IPS-18a (cell line): ENCODE measurements at regions not wholly inside any gene's neighbourhood (a gene's known extent, or its start where the extent isn't known, plus 50 kb on each side); places are given as distances from the start of the nearest gene placed in this dataset.

ENCODE experiments used
- H3K27ac ChIP-seq: one replicate; pipeline ENCODE4 v1.5.1; 2013; ENCODE audit warnings: low read length
- H3K27me3 ChIP-seq: one replicate; pipeline ENCODE4 v1.6.1; 2013; ENCODE audit warnings: mild to moderate bottlenecking, low read length; ENCODE audit not compliant: control insufficient read depth, insufficient read depth
- H3K36me3 ChIP-seq: one replicate; pipeline ENCODE4 v1.6.1; 2013; ENCODE audit warnings: low read depth, low read length; ENCODE audit not compliant: control insufficient read depth
- H3K4me1 ChIP-seq: one replicate; pipeline ENCODE4 v1.6.1; 2013; ENCODE audit warnings: low read depth, low read length; ENCODE audit not compliant: control insufficient read depth
- H3K4me3 ChIP-seq: one replicate; pipeline ENCODE4 v1.5.1; 2013; ENCODE audit warnings: low read length
- H3K9ac ChIP-seq: one replicate; pipeline ENCODE4 v1.6.1; 2013; ENCODE audit warnings: mild to moderate bottlenecking, low read length, moderate library complexity
- H3K9me3 ChIP-seq: one replicate; pipeline ENCODE4 v1.6.1; 2013; ENCODE audit warnings: low read depth, low read length; ENCODE audit not compliant: control insufficient read depth

DNA sequence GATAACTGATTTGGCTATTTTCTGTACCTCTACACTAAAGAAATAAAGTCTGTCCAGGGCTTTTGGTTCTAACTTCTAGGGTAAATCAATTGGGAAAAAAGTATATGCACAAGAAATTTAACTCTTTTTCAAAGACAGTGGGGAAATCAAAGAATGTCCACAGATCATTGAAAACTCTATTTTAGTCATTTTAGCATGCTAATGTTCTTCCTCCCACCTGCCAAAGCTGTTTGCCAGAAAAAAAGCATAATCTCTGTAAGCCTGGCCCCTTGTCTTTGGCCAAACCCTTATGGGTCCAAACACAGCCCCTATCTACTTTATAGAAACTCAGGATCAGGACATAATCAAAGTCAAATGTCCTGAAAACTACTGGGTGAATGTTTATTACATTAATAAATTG is 302.2 kb upstream of the ESRRG start:
- no peaks in the 10 kb centered on the region for H3K9me3 ChIP-seq
- no peak overlapping the region for H3K27ac ChIP-seq
- no peak overlapping the region for H3K9ac ChIP-seq
- H3K4me3 ChIP-seq = no peak overlapping the region
- no peaks in the 10 kb centered on the region for H3K36me3 ChIP-seq
- H3K4me1 ChIP-seq = no peaks in the 10 kb centered on the region
- no peaks in the 10 kb centered on the region for H3K27me3 ChIP-seq

DNA sequence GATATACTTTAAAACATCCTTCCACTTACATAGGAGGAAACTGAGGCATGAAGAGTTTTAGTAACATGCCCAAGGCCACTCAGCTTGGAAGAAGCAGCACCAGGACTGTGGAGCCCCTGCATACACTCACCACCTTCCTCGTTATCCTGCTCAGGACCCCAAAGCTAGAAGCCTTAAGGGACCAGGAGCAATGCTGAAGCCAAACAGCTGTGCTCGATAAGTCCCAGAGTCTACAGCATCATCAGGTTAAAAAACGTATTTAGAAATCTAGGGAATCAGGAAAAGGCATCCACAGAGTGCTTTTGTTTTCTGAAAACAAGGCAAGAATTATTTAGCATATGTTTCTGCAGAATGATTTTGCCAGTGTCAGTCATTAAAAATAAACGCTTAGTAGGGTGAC is 301.7 kb upstream of the ESRRG start:
- H3K27ac ChIP-seq = no peak overlapping the region
- H3K4me3 ChIP-seq = no peak overlapping the region
- no peaks in the 10 kb centered on the region for H3K36me3 ChIP-seq
- no peaks in the 10 kb centered on the region for H3K4me1 ChIP-seq
- H3K9me3 ChIP-seq = no peaks in the 10 kb centered on the region
- H3K27me3 ChIP-seq = no peaks in the 10 kb centered on the region
- no peak overlapping the region for H3K9ac ChIP-seq

DNA sequence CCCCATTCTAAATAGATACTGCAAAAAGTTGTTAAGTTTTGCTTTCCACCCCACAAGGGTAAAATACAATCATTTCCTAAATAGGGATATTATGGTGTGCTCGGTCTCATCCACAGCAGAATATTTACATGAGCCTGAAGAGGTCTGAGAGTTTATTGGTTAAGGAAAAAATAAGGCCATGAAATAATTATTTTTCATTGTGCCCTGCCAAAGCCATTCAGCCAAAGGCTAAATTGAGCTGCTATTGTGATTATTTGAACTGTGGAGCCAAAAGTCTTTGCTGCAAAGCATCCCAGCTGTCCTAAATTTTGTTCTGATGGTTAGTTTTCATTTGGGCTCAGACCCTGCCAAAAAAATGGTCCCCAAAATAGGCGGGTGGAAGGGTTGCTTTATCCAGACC is 298.7 kb upstream of the ESRRG start:
- Histone ChIP-seq H3K27ac (no peak overlapping the region), H3K9ac (no peak overlapping the region), H3K36me3 (no peaks in the 10 kb centered on the region), H3K4me1 (no peaks in the 10 kb centered on the region), H3K9me3 (no peaks in the 10 kb centered on the region), H3K27me3 (no peaks in the 10 kb centered on the region), H3K4me3 (no peak overlapping the region)

DNA sequence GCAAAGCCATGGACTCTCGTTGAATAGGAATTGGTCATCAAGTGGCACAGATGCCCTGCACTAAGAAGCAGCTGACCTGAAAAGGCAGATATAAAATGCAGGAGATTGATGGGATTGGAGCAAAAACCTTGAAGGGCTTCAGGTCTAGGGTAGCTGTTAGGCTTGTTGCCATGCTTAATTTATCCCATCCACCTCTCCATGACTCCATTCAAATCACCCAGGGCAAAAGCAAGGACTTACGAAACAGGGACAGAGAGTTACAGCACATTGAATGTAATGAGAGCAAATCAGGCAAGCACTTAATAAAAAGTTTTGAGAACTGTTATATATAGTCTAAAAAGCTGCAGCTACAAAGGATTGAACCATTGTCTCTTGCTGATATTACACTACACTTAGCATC is 298.2 kb upstream of the ESRRG start:
- H3K9ac ChIP-seq = no peak overlapping the region
- no peaks in the 10 kb centered on the region for H3K9me3 ChIP-seq
- no peaks in the 10 kb centered on the region for H3K27me3 ChIP-seq
- H3K36me3 ChIP-seq = no peaks in the 10 kb centered on the region
- H3K4me1 ChIP-seq = no peaks in the 10 kb centered on the region
- H3K27ac ChIP-seq = no peak overlapping the region
- H3K4me3 ChIP-seq = no peak overlapping the region

DNA sequence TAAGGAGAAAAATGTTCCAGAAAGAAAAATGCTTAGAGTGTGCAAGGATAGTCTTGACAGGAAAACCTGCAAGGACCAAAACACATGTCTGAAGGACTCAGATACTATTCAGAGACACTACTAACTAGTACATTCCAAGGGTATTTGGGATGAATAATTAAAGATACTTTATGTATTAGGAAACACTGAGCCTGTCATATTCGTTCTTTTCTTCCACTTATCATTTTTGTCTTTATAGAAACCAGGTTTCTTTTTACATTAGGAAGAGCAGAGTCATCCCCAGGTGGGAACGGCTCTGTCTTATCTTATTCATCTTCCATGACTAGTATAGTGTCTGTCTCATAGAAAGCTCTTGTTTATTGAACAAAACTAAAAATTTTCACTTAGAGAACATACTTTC is 296.2 kb upstream of the ESRRG start:
- H3K36me3 ChIP-seq = no peaks in the 10 kb centered on the region
- no peaks in the 10 kb centered on the region for H3K4me1 ChIP-seq
- no peaks in the 10 kb centered on the region for H3K9me3 ChIP-seq
- no peak overlapping the region for H3K4me3 ChIP-seq
- H3K9ac ChIP-seq = no peak overlapping the region
- H3K27ac ChIP-seq = no peak overlapping the region
- no peaks in the 10 kb centered on the region for H3K27me3 ChIP-seq

DNA sequence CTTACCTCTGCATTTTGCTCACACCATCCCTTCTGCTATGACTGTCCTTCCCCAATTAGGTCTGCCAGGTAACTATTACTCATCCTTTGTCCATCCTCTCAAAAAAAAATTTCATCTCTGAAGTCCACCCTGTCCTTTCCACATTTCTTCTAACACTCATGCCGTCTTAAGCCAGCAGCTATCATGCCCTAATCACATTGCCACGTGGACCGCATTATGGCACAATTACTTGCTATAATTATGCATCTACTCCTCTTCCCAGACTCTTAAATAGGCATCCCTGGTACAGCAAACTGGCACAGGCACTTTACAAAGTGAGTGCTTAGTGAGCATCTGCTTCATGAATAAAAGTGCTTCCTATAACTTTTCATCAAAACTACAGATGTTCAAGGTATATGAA is 295.4 kb upstream of the ESRRG start:
- no peak overlapping the region for H3K4me3 ChIP-seq
- H3K9ac ChIP-seq = no peak overlapping the region
- H3K9me3 ChIP-seq = no peaks in the 10 kb centered on the region
- no peaks in the 10 kb centered on the region for H3K4me1 ChIP-seq
- H3K27ac ChIP-seq = no peak overlapping the region
- H3K27me3 ChIP-seq = no peaks in the 10 kb centered on the region
- H3K36me3 ChIP-seq = no peaks in the 10 kb centered on the region

DNA sequence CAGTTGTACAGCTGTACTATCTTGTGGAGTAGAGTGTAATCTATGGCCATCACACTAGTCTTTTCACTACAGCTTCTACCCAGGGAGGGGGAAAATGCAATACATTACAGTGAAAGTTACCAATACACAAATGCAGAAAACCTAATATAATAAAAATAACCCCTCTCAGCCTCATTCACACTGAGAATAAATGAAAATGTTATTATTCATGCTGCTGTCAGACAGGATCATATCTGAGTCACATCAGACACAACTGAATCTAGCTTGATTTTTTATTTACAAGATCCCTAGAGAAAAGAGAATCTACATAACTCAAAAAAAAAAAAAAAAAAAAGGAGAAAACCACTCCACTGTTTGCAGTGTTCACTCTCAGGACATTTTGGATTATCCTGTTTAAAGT is 293.9 kb upstream of the ESRRG start:
- H3K36me3 ChIP-seq = no peaks in the 10 kb centered on the region
- no peaks in the 10 kb centered on the region for H3K4me1 ChIP-seq
- no peak overlapping the region for H3K4me3 ChIP-seq
- H3K27ac ChIP-seq = no peak overlapping the region
- H3K9ac ChIP-seq = no peak overlapping the region
- no peaks in the 10 kb centered on the region for H3K9me3 ChIP-seq
- no peaks in the 10 kb centered on the region for H3K27me3 ChIP-seq

DNA sequence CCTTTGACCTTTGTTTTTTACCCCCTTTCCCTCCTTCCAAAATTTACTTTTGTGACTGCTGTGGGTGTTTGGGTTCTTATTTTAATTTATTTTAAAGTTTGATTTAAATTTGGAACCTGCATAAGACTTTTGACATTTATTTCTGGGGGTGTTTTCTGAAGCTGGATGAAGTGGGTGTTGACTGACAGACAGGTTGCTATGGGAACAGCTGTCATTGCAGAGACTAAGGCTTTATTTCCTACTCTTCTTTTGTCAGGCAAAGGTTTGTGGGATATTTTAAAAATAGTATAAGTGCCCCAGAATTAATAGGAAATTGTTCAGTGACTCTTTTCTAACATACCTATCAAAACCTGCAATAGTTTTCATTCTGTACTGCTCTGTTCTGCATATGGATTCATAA is 290.8 kb upstream of the ESRRG start:
- Histone ChIP-seq H3K4me1 (no peaks in the 10 kb centered on the region), H3K9me3 (no peaks in the 10 kb centered on the region), H3K36me3 (no peaks in the 10 kb centered on the region)

DNA sequence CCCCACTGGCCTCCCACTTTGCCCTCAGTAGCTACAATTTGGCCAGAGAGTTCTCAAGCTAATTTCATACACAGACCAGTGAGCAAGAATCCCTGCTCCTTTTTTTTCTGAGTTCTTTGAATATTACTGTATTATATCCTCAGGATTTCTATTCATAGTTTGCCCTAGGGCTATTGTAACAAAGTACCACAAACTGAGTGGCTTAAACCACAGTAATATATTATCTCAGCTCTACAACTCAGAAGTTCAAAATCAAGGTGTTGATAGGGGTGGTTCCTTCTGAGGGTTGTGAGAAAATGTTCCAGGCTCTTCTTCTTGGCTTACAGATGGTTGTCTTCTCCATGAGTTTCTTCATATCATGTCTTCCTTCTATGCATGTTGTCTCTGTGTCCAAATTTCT is 289.4 kb upstream of the ESRRG start:
- Histone ChIP-seq H3K27me3 (no peaks in the 10 kb centered on the region), H3K4me3 (no peak overlapping the region), H3K4me1 (no peaks in the 10 kb centered on the region), H3K27ac (no peak overlapping the region), H3K9ac (no peak overlapping the region), H3K9me3 (no peaks in the 10 kb centered on the region), H3K36me3 (no peaks in the 10 kb centered on the region)

More for the DNA sequence above, 290.8 kb upstream of the ESRRG start:
- Histone ChIP-seq H3K4me3 (no peak overlapping the region), H3K27ac (no peak overlapping the region), H3K27me3 (no peaks in the 10 kb centered on the region), H3K9ac (no peak overlapping the region)

DNA sequence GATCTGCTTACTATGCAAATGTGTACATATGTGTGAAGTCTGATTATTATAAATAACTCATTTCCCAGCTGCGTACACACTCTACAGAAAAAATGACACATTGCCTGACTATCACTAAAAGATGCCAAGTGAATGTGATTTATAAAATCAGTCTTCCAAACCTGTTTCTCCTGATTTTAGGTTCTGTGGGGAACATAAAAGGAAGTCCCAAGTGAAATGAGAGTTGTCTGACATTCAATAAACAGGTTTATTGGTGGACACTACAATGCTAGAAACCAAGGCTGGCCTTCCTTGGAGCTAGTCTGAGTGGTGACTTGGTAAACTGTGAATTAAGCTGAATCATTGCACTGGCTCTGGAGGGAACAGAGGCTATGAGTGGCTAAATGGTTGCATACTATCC is 287.9 kb upstream of the ESRRG start:
- Histone ChIP-seq H3K4me1 (no peaks in the 10 kb centered on the region), H3K36me3 (no peaks in the 10 kb centered on the region), H3K27me3 (no peaks in the 10 kb centered on the region), H3K9ac (no peak overlapping the region), H3K4me3 (no peak overlapping the region), H3K27ac (no peak overlapping the region), H3K9me3 (no peaks in the 10 kb centered on the region)

DNA sequence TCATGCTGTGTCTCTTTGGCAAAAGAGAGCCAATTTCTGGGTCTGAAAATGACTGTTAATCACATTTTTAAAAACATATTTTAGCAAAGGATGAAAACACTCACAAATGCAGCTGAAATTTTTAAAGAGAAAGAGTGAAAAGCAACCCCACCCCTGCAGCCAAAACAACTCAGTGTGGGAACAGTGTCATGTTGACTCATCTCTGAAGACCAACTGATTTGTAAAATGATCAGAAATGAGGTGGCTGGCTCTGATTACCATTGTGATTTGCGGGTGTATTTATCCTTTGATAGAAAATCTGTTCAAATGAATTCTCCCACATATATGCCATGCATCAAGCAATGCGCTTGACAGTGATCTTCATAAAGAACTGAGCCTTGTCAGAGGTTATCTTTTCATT is 287.0 kb upstream of the ESRRG start:
- Histone ChIP-seq H3K4me1 (no peaks in the 10 kb centered on the region), H3K4me3 (no peak overlapping the region), H3K27me3 (no peaks in the 10 kb centered on the region), H3K36me3 (no peaks in the 10 kb centered on the region), H3K9me3 (no peaks in the 10 kb centered on the region), H3K9ac (no peak overlapping the region), H3K27ac (no peak overlapping the region)

DNA sequence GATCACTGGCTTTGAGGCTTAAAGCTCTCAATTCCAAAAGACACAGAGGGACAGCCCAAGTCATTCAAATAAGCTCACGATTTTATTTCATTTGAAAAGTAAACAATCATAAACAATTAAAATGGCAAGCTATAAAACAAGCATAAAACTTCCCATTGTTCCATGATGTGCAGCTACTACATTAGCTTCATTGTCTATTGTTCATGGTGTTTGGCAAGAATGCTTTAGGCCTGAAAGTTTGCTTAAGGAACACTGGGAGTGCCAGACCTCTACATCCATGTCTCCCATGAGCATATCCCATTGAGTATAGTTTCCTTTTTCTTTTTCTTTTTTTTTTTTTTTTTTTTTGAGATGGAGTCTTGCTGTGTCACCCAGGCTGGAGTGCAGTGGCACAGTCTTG is 286.1 kb upstream of the ESRRG start:
- Histone ChIP-seq H3K27ac (no peak overlapping the region), H3K4me3 (no peak overlapping the region), H3K36me3 (no peaks in the 10 kb centered on the region), H3K27me3 (no peaks in the 10 kb centered on the region), H3K9me3 (no peaks in the 10 kb centered on the region), H3K4me1 (no peaks in the 10 kb centered on the region), H3K9ac (no peak overlapping the region)
